ENCODE measurements at regions not wholly inside any gene's neighbourhood (a gene's known extent, or its start where the extent isn't known, plus 50 kb on each side); places are given as distances from the start of the nearest gene placed in this dataset.
"Not testable (repeated sequence)": the region's sequence is repeated elsewhere in the genome, so short reads cannot be mapped to it uniquely, and the experiment has no call there.

DNA sequence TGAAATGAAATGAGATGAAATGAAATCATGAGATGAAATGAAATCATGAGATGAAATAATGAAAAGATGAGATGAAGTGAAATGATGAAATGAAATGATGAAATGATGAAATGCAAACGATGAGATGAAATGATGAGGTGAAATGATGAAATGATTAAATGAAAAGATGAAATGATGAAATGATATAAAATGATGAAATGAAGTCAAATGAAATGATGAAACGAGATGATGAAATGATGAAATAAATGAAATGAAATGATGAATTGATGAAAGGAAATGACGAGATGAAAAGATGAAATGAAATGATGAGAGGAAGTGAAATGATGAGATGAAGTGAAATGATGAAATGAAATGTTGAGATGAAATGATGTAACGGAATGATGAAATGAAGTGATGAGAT, 595.6 kb downstream of the TP53TG3F start:
- Histone ChIP-seq H3K27ac (ENCODE audit: low read length) (no peak overlapping the region), H3K36me3 (ENCODE audit: control insufficient read depth, insufficient read depth, low read length) (no peaks in the 10 kb centered on the region), H3K27me3 (ENCODE audit: control insufficient read depth, insufficient read depth, low read length) (no peaks in the 10 kb centered on the region), H3K9me3 (ENCODE audit: control insufficient read depth, insufficient read depth, low read depth, low read length) (no peaks in the 10 kb centered on the region), H3K4me3 (ENCODE audit: low read depth in 2 of 2, low read length in 2 of 2) (no peak overlapping the region), H3K4me1 (ENCODE audit: control insufficient read depth, insufficient read depth, low read length) (no peaks in the 10 kb centered on the region)
- TF ChIP-seq SIN3A (IDR thresholded peaks at IDR 0.05; ENCODE audit: borderline replicate concordance, insufficient read depth, low read depth, low read length) (no peak), POLR2AphosphoS5 (IDR thresholded peaks at IDR 0.05; ENCODE audit: low read depth, low read length) (no peak), TCF7L2 (IDR thresholded peaks at IDR 0.05; ENCODE audit: low read depth, low read length) (no peak)
- TF ChIP-seq, protein P1, sequence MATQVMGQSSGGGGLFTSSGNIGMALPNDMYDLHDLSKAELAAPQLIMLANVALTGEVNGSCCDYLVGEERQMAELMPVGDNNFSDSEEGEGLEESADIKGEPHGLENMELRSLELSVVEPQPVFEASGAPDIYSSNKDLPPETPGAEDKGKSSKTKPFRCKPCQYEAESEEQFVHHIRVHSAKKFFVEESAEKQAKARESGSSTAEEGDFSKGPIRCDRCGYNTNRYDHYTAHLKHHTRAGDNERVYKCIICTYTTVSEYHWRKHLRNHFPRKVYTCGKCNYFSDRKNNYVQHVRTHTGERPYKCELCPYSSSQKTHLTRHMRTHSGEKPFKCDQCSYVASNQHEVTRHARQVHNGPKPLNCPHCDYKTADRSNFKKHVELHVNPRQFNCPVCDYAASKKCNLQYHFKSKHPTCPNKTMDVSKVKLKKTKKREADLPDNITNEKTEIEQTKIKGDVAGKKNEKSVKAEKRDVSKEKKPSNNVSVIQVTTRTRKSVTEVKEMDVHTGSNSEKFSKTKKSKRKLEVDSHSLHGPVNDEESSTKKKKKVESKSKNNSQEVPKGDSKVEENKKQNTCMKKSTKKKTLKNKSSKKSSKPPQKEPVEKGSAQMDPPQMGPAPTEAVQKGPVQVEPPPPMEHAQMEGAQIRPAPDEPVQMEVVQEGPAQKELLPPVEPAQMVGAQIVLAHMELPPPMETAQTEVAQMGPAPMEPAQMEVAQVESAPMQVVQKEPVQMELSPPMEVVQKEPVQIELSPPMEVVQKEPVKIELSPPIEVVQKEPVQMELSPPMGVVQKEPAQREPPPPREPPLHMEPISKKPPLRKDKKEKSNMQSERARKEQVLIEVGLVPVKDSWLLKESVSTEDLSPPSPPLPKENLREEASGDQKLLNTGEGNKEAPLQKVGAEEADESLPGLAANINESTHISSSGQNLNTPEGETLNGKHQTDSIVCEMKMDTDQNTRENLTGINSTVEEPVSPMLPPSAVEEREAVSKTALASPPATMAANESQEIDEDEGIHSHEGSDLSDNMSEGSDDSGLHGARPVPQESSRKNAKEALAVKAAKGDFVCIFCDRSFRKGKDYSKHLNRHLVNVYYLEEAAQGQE (IDR thresholded peaks at IDR 0.05; ENCODE audit: insufficient read depth in 1 of 2, low read depth in 2 of 2, low read length in 1 of 2) = no peak
- TF ChIP-seq, protein P2, sequence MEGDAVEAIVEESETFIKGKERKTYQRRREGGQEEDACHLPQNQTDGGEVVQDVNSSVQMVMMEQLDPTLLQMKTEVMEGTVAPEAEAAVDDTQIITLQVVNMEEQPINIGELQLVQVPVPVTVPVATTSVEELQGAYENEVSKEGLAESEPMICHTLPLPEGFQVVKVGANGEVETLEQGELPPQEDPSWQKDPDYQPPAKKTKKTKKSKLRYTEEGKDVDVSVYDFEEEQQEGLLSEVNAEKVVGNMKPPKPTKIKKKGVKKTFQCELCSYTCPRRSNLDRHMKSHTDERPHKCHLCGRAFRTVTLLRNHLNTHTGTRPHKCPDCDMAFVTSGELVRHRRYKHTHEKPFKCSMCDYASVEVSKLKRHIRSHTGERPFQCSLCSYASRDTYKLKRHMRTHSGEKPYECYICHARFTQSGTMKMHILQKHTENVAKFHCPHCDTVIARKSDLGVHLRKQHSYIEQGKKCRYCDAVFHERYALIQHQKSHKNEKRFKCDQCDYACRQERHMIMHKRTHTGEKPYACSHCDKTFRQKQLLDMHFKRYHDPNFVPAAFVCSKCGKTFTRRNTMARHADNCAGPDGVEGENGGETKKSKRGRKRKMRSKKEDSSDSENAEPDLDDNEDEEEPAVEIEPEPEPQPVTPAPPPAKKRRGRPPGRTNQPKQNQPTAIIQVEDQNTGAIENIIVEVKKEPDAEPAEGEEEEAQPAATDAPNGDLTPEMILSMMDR (IDR thresholded peaks at IDR 0.05) = no peak
- ChIA-PET POLR2A (no interaction called here), CTCF (no interaction called here)
- intact Hi-C loops (cut with micrococcal nuclease; ENCODE audit: unreplicated experiment) = no loop called here
- ATAC-seq (no peak), DNase-seq (ENCODE audit: low read depth, low spot score) (no peak)
- BruUV-seq (replicated peaks) = no TSS peak
- in situ Hi-C loops (cut with HindIII; ENCODE audit: low pct_unique_long_range_greater_than_20kb, low sequenced_read_pairs) = no loop called here

DNA sequence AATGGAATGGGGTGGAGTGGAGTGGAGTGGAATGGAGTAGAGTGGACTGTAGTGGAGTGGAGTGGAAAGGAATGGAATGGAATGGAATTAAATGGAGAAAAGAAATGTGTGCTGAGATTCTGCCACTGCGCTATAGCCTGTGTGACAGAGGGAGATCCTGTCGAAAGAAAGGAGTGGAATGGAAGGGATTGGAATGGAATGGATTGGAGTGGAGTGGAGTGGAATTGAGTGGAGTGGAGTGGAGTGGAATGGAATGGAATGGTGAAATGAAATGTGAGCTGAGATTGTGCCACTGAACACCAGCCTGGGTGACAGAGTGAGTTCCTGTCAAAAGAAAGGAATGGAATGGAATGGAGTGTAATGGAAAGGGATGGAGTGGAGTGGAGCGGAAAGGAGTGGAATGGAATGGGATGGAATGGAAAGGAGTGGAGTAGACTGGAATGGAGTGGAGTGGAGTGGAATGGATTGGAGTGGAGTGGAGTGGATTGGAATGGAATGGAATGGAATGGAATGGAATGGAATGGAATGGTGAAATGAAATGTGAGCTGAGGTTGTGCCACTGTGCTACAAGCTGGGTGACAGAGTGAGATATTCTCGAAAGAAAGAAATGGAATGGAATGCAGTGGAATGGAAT, 603.3 kb downstream of the TP53TG3F start:
- in situ Hi-C loops (cut with HindIII; ENCODE audit: low pct_unique_long_range_greater_than_20kb, low sequenced_read_pairs); CTCF ChIA-PET; H3K9me3 ChIP-seq (ENCODE audit: control insufficient read depth, insufficient read depth, low read depth, low read length); DNase-seq (ENCODE audit: low read depth, low spot score); H3K27me3 ChIP-seq (ENCODE audit: control insufficient read depth, insufficient read depth, low read length); ATAC-seq; H3K4me1 ChIP-seq (ENCODE audit: control insufficient read depth, insufficient read depth, low read length); H3K36me3 ChIP-seq (ENCODE audit: control insufficient read depth, insufficient read depth, low read length); H3K27ac ChIP-seq (ENCODE audit: low read length); BruUV-seq (replicated peaks); H3K4me3 ChIP-seq (ENCODE audit: low read depth in 2 of 2, low read length in 2 of 2); POLR2A ChIA-PET: not testable (repeated sequence)
- intact Hi-C loops (cut with micrococcal nuclease; ENCODE audit: unreplicated experiment) = loop anchor here (10.0 kb wide), 1 partner anchor 52 kb away; no protein-coding TSS in a partner anchor

DNA sequence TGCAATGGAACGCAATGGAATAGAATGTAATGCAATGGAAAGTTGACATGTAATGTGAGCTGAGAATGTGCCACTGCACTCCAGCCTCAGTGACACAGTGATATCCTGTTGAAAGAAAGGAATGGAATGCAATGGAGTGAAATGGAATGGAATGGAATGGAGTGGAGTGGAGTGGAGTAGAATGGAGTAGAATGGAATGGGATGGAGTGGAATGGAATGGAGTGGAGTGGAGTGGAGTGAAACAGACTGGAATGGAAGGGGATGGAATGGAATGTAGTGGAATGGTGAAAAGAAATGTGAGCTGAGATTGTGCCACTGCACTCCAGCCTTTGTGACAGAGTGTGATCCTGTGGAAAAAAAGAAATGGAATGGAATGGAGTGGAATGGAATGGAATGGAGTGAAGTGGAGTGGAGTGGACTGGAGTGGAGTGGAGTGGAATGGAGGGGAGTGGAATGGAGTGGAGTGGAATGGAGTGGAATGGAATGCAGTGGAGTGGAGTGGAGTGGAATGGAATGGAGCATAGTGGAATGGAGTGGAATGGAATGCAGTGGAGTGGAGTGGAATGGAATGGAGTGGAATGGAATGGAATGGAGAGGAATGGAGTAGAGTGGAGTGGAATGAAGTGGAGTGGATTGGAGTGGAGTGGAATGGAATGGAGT, 604.2 kb downstream of the TP53TG3F start:
- POLR2A ChIA-PET; H3K27ac ChIP-seq (ENCODE audit: low read length); H3K4me3 ChIP-seq (ENCODE audit: low read depth in 2 of 2, low read length in 2 of 2); BruUV-seq (replicated peaks); H3K4me1 ChIP-seq (ENCODE audit: control insufficient read depth, insufficient read depth, low read length); CTCF ChIA-PET; in situ Hi-C loops (cut with HindIII; ENCODE audit: low pct_unique_long_range_greater_than_20kb, low sequenced_read_pairs); ATAC-seq; H3K36me3 ChIP-seq (ENCODE audit: control insufficient read depth, insufficient read depth, low read length); H3K9me3 ChIP-seq (ENCODE audit: control insufficient read depth, insufficient read depth, low read depth, low read length); DNase-seq (ENCODE audit: low read depth, low spot score); H3K27me3 ChIP-seq (ENCODE audit: control insufficient read depth, insufficient read depth, low read length): not testable (repeated sequence)
- intact Hi-C loops (cut with micrococcal nuclease; ENCODE audit: unreplicated experiment) = loop anchor here (10.0 kb wide), 1 partner anchor 51 kb away; no protein-coding TSS in a partner anchor

DNA sequence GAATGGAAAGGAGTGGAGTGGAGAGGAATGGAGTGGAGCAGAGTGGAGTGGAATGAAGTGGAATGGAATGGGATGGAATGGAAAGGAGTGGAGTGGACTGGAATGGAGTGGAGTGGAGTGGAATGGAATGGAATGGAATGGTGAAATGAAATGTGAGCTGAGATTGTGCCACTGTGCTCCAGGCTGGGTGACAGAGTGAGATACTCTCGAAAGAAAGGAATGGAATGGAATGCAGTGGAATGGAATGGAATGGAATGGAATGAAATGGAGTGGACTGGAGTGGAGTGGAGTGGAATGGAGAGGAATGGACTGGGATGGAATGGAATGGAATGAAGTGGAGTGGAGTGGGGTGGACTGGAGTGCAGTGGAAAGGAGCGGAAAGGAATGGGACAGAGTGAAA, 605.2 kb downstream of the TP53TG3F start:
- POLR2A ChIA-PET; H3K4me3 ChIP-seq (ENCODE audit: low read depth in 2 of 2, low read length in 2 of 2); BruUV-seq (replicated peaks); in situ Hi-C loops (cut with HindIII; ENCODE audit: low pct_unique_long_range_greater_than_20kb, low sequenced_read_pairs); ATAC-seq; H3K27me3 ChIP-seq (ENCODE audit: control insufficient read depth, insufficient read depth, low read length); H3K36me3 ChIP-seq (ENCODE audit: control insufficient read depth, insufficient read depth, low read length); H3K27ac ChIP-seq (ENCODE audit: low read length); H3K9me3 ChIP-seq (ENCODE audit: control insufficient read depth, insufficient read depth, low read depth, low read length); H3K4me1 ChIP-seq (ENCODE audit: control insufficient read depth, insufficient read depth, low read length); CTCF ChIA-PET; DNase-seq (ENCODE audit: low read depth, low spot score): not testable (repeated sequence)
- intact Hi-C loops (cut with micrococcal nuclease; ENCODE audit: unreplicated experiment) = loop anchor here (10.0 kb wide), 1 partner anchor 50 kb away; no protein-coding TSS in a partner anchor

DNA sequence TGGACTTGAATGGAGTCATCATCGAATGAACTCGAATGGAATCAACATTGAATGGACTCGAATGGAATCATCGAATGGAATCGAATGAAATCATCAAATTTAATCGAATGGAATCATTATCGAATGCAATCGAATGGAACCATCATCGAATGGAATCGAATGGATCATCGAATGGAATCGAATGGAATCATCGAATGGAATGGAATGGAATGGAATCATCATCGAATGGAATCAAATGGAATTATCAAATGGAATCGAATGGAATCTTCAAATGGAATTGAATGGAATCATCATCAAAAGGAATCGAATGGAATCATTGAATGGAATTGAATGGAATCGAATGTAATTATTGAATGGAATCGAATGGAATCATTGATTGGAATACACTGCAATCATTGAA, 610.3 kb downstream of the TP53TG3F start:
- H3K36me3 ChIP-seq (ENCODE audit: control insufficient read depth, insufficient read depth, low read length); DNase-seq (ENCODE audit: low read depth, low spot score); H3K9me3 ChIP-seq (ENCODE audit: control insufficient read depth, insufficient read depth, low read depth, low read length); H3K4me1 ChIP-seq (ENCODE audit: control insufficient read depth, insufficient read depth, low read length); BruUV-seq (replicated peaks); CTCF ChIA-PET; in situ Hi-C loops (cut with HindIII; ENCODE audit: low pct_unique_long_range_greater_than_20kb, low sequenced_read_pairs); H3K27me3 ChIP-seq (ENCODE audit: control insufficient read depth, insufficient read depth, low read length); POLR2A ChIA-PET; H3K27ac ChIP-seq (ENCODE audit: low read length); H3K4me3 ChIP-seq (ENCODE audit: low read depth in 2 of 2, low read length in 2 of 2); ATAC-seq: not testable (repeated sequence)
- intact Hi-C loops (cut with micrococcal nuclease; ENCODE audit: unreplicated experiment) = loop anchor here (10.0 kb wide), 1 partner anchor 45 kb away; no protein-coding TSS in a partner anchor
